Loucy (cell line): ENCODE measurements at regions not wholly inside any gene's neighbourhood (a gene's known extent, or its start where the extent isn't known, plus 50 kb on each side); places are given as distances from the start of the nearest gene placed in this dataset.

Source experiments
- H2AFZ ChIP-seq: fragments of 200-600 bp; sonication (generic); 2 replicates; pipeline ENCODE4 v1.6.0; 2016; ENCODE audit warnings: antibody characterized with exemption, mild to moderate bottlenecking, low read length, moderate library complexity
- H3F3A ChIP-seq: fragments of 200-600 bp; 2 replicates; pipeline ENCODE4 v1.6.0; 2016; ENCODE audit warnings: antibody characterized with exemption, low read depth, mild to moderate bottlenecking
- H3K27me3 ChIP-seq: fragments of 200-600 bp; sonication (generic); 2 replicates; pipeline ENCODE4 v1.6.1; 2014; ENCODE audit warnings: low read length, mild to moderate bottlenecking; ENCODE audit not compliant: insufficient read depth, poor library complexity, severe bottlenecking
- H3K36me3 ChIP-seq: fragments of 200-600 bp; sonication (generic); 2 replicates; pipeline ENCODE4 v1.6.1; 2016; ENCODE audit warnings: low read length; ENCODE audit not compliant: insufficient read depth
- H3K4me1 ChIP-seq: fragments of 200-600 bp; sonication (generic); 2 replicates; pipeline ENCODE4 v1.5.1; 2014; ENCODE audit warnings: low read length, mild to moderate bottlenecking; ENCODE audit not compliant: insufficient read depth, poor library complexity, severe bottlenecking
- H3K4me2 ChIP-seq: fragments of 200-600 bp; sonication (generic); 2 replicates; pipeline ENCODE4 v1.6.0; 2014; ENCODE audit warnings: antibody characterized with exemption, low read length, low read depth, mild to moderate bottlenecking; ENCODE audit not compliant: poor library complexity, severe bottlenecking
- H3K4me3 ChIP-seq: fragments of 200-600 bp; sonication (generic); 2 replicates; pipeline ENCODE4 v1.5.1; 2014; ENCODE audit warnings: low read length, mild to moderate bottlenecking, mixed read lengths; ENCODE audit not compliant: poor library complexity, severe bottlenecking
- H3K79me2 ChIP-seq: fragments of 200-600 bp; sonication (generic); 2 replicates; pipeline ENCODE4 v1.6.1; 2014; ENCODE audit warnings: low read length; ENCODE audit not compliant: insufficient read depth
- H3K9ac ChIP-seq: fragments of 200-600 bp; sonication (generic); 2 replicates; pipeline ENCODE4 v1.6.0; 2014; ENCODE audit warnings: mild to moderate bottlenecking, low read depth, low read length, moderate library complexity; ENCODE audit not compliant: poor library complexity, severe bottlenecking
- H3K9me2 ChIP-seq: fragments of 200-600 bp; sonication (generic); replicated peaks from 2 replicates; pipeline ENCODE4 v1.6.1; 2016; ENCODE audit warnings: low read depth, low read length, mixed read lengths
- H3K9me3 ChIP-seq: fragments of 200-600 bp; sonication (generic); 2 replicates; pipeline ENCODE4 v1.6.1; 2014; ENCODE audit warnings: mild to moderate bottlenecking, antibody characterized with exemption, low read length, low read depth; ENCODE audit not compliant: insufficient read depth
- H4K20me1 ChIP-seq: fragments of 200-600 bp; sonication (generic); 2 replicates; pipeline ENCODE4 v1.6.0; 2014; ENCODE audit warnings: antibody characterized with exemption, low read length, mild to moderate bottlenecking; ENCODE audit not compliant: insufficient read depth, poor library complexity, severe bottlenecking
- EZH2phosphoT487 ChIP-seq: fragments of 200-600 bp; IDR thresholded peaks from 2 replicates; pipeline ENCODE4 v1.6.1; 2018; ENCODE audit warnings: antibody characterized with exemption, mild to moderate bottlenecking, moderate library complexity, borderline replicate concordance
- TF ChIP-seq, protein P1 (sequence below): fragments of 200-600 bp; sonication (generic); conservative IDR thresholded peaks from 2 replicates; pipeline ENCODE4 v1.5.1; 2014; ENCODE audit warnings: mild to moderate bottlenecking, antibody characterized with exemption, low read length

DNA sequence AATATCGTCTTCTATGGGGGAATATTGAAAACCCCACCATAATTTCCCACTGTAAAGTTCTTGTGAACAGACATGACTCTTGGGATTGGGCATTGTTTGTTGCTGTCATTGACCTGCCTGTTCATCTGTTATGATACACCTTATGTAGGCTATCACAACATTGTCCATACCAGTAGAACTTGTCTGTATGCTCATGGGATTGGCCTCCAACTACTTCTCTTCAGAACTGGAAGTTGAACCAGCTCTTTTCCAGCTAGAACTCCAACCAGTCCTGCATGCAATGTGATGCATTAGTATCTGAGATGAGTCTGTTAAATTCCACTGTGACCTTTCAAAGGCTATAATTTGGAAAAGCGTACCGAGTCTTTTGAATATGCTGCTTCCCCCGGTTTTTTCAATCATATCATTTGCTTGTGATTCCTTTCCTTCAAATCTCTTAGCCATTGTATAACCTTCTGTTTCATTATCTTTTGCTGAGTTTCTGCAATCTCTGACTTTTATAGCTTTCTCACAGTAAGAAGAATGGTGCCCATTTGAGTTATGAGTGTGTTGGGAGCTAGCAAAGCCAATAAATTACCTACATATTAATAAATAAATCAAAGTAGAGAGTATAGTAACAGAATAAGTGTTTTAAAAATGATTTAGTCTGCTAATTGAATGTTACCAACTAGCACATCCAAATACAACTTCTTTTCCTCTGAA lies 101.9 kb downstream of the PLK2 start:
- H3F3A ChIP-seq = no peaks in the 10 kb centered on the region
- H3K4me3 ChIP-seq = no peak overlapping the region
- H3K36me3 ChIP-seq = no peaks in the 10 kb centered on the region
- H3K4me2 ChIP-seq = no peak overlapping the region
- TF ChIP-seq, protein P1, sequence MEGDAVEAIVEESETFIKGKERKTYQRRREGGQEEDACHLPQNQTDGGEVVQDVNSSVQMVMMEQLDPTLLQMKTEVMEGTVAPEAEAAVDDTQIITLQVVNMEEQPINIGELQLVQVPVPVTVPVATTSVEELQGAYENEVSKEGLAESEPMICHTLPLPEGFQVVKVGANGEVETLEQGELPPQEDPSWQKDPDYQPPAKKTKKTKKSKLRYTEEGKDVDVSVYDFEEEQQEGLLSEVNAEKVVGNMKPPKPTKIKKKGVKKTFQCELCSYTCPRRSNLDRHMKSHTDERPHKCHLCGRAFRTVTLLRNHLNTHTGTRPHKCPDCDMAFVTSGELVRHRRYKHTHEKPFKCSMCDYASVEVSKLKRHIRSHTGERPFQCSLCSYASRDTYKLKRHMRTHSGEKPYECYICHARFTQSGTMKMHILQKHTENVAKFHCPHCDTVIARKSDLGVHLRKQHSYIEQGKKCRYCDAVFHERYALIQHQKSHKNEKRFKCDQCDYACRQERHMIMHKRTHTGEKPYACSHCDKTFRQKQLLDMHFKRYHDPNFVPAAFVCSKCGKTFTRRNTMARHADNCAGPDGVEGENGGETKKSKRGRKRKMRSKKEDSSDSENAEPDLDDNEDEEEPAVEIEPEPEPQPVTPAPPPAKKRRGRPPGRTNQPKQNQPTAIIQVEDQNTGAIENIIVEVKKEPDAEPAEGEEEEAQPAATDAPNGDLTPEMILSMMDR = no peak
- TF ChIP-seq EZH2phosphoT487 = no peak
- H3K9ac ChIP-seq = no peak overlapping the region
- no peaks in the 10 kb centered on the region for H3K4me1 ChIP-seq
- no peaks in the 10 kb centered on the region for H3K9me2 ChIP-seq
- H4K20me1 ChIP-seq = no peaks in the 10 kb centered on the region
- no peaks in the 10 kb centered on the region for H3K27me3 ChIP-seq
- no peaks in the 10 kb centered on the region for H3K9me3 ChIP-seq
- no peaks in the 10 kb centered on the region for H3K79me2 ChIP-seq
- no peak overlapping the region for H2AFZ ChIP-seq

DNA sequence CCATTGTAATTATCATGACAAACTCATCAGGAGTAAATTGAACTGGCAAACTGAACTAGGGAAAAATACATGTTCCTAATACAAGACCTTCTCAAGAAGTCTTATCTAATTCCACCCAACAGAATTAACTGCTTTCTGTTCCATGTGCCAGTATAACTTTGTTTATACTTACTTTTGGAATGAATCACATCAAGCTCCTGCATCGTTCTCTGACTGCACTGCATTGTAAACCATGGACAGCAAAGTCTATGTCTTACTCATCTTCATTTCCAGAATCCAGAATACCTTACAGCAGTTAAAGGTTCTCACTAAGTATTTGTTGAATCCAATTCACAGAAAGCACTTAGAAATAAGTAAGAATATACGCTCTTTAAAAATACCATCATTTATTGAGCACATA lies 102.8 kb downstream of the PLK2 start:
- Histone ChIP-seq H3K9ac (no peak overlapping the region), H3K4me1 (no peaks in the 10 kb centered on the region), H3F3A (no peaks in the 10 kb centered on the region), H2AFZ (no peak overlapping the region), H3K36me3 (no peaks in the 10 kb centered on the region), H3K4me3 (no peak overlapping the region), H3K9me3 (no peaks in the 10 kb centered on the region), H3K79me2 (no peaks in the 10 kb centered on the region), H3K27me3 (no peaks in the 10 kb centered on the region), H4K20me1 (no peaks in the 10 kb centered on the region), H3K9me2 (no peaks in the 10 kb centered on the region), H3K4me2 (no peak overlapping the region)
- TF ChIP-seq, protein P1 = no peak
- no peak for TF ChIP-seq EZH2phosphoT487

DNA sequence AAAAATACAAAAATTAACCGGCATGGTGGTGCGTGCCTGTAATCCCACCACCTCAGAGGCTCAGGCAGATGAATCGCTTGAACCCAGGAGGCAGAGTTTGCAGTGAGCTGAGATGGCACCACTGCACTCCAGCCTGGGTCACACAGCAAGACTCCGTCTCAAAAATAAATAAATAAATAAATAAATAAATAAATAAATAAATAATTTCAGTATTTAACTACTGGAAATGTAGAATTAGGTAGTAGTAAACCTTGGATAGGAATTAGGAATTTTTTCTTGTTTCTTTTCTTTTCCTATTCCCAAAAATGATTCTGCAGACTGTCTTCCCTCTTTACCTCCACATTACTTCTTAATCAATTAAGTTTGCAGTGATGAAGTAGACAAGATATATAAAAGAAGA lies 103.2 kb downstream of the PLK2 start:
- no peak for TF ChIP-seq EZH2phosphoT487
- TF ChIP-seq, protein P1 = no peak

More for the DNA sequence above, 103.2 kb downstream of the PLK2 start:
- no peak overlapping the region for H3K4me3 ChIP-seq
- no peaks in the 10 kb centered on the region for H3K9me3 ChIP-seq
- no peaks in the 10 kb centered on the region for H3K4me1 ChIP-seq
- H3K9me2 ChIP-seq = no peaks in the 10 kb centered on the region
- H3K9ac ChIP-seq = no peak overlapping the region
- no peaks in the 10 kb centered on the region for H3K27me3 ChIP-seq
- no peak overlapping the region for H2AFZ ChIP-seq
- H3F3A ChIP-seq = no peaks in the 10 kb centered on the region
- H3K4me2 ChIP-seq = no peak overlapping the region
- no peaks in the 10 kb centered on the region for H3K36me3 ChIP-seq
- no peaks in the 10 kb centered on the region for H4K20me1 ChIP-seq
- H3K79me2 ChIP-seq = no peaks in the 10 kb centered on the region
